Hematopoietic multipotent progenitor cell (in vitro differentiated cells): ENCODE measurements at regions not wholly inside any gene's neighbourhood (a gene's known extent, or its start where the extent isn't known, plus 50 kb on each side); places are given as distances from the start of the nearest gene placed in this dataset.

Experiments used
- DNase-seq, 3 donors: peaks; one replicate each; pipeline ENCODE4 v3.0.0-alpha.2; 2011 to 2015; ENCODE audit warnings: low read depth in 2 of 3, low spot score in 2 of 3

DNA sequence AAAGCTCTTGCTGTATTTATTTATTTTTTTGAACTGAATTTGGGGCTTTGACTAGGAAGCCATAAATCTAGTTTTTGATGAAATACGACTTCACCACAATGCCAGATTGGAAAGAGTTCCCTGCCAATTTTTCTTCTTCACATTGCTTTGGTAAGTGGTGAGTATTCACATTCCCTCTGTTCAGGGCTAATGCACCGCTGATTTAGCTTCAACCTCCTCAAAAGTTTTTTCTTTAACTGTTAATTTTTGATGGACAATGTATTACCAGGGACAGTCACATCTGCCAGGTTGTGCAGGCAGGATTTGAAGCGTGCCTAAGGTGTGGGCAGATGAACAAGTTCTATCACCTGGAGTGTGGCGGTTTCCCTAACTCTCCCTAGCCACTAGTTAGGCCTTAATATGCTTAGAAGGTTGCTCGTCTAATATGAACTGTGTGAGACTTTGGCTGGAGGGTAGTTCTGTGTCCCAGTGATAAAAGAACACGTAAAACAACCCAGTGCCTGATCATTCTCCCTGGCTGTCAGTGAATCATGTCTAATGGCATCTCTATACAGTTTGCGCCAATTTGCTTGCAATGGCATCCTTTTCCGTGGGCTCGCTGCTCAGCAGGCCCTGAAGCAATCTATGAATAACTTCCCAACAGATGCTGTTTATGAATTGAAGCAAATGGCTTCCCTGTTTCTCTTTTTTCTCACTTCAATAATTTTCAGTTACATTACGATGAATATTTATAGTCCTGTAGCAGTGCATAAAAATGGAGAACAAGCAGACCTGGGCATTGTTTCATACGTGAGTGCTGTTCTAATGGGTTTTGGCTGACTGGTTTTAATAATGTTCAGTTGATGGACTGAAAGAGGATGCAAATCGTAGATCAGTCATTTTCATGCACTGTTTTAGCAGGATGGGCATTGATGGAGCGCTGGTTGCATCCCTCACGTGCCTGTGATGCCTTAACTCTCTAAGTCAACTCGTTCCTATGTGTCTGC is 243.2 kb upstream of the SUCLG2 start:
- no peak for DNase-seq

GRCh38 chr3:67896130-67896529 is 241.7 kb upstream of the SUCLG2 start:
- no peak for DNase-seq

DNA sequence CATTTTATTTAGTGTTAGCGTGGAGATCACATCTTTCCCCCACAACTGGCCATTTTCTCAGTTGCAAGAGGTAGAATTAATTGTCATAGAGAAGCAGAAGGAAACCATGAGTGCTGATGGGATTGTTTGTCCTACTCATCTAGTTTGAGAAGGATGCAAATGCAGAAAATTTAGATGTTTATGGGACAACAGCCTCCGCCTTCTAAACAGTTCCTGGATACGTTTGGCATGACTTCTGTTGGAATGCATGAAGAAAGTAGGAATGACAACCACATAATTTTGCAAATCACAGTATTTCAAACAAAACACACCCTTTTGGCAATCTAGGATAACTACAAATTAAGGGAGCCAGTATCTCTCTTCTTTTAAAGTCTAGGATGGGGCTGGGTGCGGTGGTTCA is 240.1 kb upstream of the SUCLG2 start:
- DNase-seq = no peak

GRCh38 chr3:67884345-67884744 is 229.9 kb upstream of the SUCLG2 start:
- no peak for DNase-seq

- no peak for DNase-seq
These were observed 229.4 kb upstream of the SUCLG2 start for GRCh38 chr3:67883766-67884165.

GRCh38 chr3:67882981-67883380 is 228.6 kb upstream of the SUCLG2 start:
- no peak for DNase-seq

GRCh38 chr3:67876261-67876660 is 221.8 kb upstream of the SUCLG2 start:
- DNase-seq = no peak

- DNase-seq = no peak
These were observed 221.4 kb upstream of the SUCLG2 start for GRCh38 chr3:67875858-67876257.

- DNase-seq = no peak
These were observed 220.9 kb upstream of the SUCLG2 start for GRCh38 chr3:67875338-67875737.

- DNase-seq = no peak
These were observed 216.1 kb upstream of the SUCLG2 start for GRCh38 chr3:67870477-67870876.

- DNase-seq = no peak
These were observed 212.2 kb upstream of the SUCLG2 start for GRCh38 chr3:67866571-67866970.

GRCh38 chr3:67864587-67865183 is 210.3 kb upstream of the SUCLG2 start:
- no peak for DNase-seq

GRCh38 chr3:67863869-67864268 is 209.5 kb upstream of the SUCLG2 start:
- DNase-seq = peak in 1 of 3 donors; percentile 4

- no peak for DNase-seq
These were observed 206.0 kb upstream of the SUCLG2 start for GRCh38 chr3:67860429-67860828.

DNA sequence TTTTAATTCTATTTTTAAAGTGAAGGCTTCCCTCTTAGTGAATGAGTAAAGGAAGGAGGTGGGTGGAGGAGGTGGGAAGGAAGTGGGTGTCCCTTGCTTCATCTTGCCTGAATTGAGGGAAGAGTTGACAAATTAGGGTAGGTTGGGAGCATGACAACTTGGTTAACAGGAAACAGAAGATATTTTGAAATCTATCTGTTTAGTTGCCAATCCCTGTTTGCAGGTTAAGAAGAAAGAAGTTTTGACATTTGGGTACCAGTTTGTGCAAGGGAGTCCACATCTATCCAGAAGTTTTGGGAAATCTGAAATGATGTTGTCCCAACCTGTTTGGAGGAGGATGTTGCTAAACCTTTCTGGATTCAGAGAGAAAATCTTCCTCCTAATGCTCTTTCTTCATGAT is 204.1 kb upstream of the SUCLG2 start:
- DNase-seq = no peak

GRCh38 chr3:67856718-67857117 is 202.3 kb upstream of the SUCLG2 start:
- DNase-seq = no peak

- DNase-seq = no peak
These were observed 200.3 kb upstream of the SUCLG2 start for GRCh38 chr3:67854663-67855062.

DNA sequence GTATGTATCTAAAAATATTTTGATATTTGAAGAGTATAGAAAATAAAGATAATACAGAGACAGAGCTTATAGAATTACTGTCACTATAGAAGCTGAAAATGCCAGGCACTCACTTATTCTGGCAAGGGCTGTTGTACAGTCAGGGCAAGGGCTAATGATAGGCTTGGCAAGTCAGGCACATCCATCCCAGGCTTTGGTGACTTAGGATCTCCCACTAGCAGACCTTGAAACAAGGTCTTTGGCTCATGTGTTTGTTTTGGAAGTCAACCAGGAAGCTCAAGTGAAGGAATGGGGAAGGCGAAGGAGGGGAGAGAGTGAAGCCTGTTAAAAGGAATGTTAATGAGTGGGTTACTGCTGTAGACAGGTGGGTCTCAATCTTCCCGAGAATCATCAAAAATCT is 199.1 kb upstream of the SUCLG2 start:
- DNase-seq = no peak

- DNase-seq = no peak
These were observed 193.9 kb upstream of the SUCLG2 start for GRCh38 chr3:67848299-67848698.

DNA sequence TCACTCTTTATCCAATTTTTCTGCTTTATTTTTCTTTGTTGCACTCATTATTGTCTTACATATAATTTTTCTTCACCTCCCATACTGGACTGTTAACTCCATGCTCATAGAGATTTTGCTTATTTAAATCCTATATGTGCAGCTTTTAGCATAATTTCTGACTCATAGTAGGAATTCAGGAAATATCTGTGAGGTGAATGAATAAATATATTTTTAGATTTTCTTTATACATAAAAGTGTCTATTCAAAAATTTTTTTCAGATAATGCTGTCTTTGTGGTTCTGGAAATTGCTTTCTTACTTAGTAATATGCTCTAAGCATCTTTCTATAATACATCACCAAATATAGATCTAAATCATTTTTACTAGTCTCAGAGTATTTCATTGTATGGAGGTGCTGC is 191.8 kb upstream of the SUCLG2 start:
- DNase-seq = no peak

DNA sequence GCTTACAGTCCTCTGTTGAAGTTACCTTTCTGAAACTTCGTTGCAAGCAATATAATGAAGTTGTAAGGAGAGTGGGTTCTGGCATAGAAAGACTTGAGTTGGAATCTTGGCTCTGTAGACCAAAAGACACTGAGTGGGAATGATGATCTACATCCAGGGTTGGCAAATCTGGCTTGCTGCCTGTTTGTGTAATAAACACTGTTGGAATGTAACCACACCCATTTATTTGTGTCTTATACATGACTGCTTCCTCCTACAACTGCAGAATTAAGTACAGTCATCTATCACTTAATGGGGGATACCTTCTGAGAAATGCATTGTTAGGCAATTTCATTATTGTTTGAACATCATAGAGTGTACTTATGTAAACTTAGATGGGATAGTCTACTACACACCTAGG is 178.4 kb upstream of the SUCLG2 start:
- DNase-seq = no peak

DNA sequence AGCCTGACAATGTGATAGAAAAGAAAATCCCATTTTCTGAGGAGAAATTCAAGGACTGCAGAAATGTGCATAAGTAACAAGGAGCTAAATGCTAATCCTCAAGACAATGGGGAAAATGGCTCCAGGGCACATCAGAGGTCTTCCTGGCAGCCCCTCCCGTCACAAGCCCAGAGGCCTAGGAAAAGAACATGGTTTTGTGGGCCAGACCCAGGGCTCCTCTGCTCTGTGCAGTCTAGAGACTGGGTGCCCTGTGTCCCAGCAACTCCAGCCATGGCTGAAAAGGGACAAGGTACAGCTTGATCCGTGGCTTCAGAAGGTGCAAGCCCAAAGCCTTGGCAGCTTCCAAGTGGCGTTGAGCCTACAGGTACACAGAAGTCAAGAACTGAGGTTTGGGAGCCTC is 176.8 kb upstream of the SUCLG2 start:
- DNase-seq = no peak
